Stimulated activated CD4-positive, alpha-beta T cell treated with anti-CD3 and anti-CD28 coated beads, Interleukin-12 subunit alpha, Interleukin-12 subunit beta, amount 100 ng/mL, for 24 hours (primary cell): ENCODE measurements at regions not wholly inside any gene's neighbourhood (a gene's known extent, or its start where the extent isn't known, plus 50 kb on each side); places are given as distances from the start of the nearest gene placed in this dataset.

ENCODE experiments used
- DNase-seq, 2 experiments: peaks; one replicate each; pipeline ENCODE4 v3.0.0-alpha.2; 2020; ENCODE audit warnings: low read depth in 2 of 2

DNA sequence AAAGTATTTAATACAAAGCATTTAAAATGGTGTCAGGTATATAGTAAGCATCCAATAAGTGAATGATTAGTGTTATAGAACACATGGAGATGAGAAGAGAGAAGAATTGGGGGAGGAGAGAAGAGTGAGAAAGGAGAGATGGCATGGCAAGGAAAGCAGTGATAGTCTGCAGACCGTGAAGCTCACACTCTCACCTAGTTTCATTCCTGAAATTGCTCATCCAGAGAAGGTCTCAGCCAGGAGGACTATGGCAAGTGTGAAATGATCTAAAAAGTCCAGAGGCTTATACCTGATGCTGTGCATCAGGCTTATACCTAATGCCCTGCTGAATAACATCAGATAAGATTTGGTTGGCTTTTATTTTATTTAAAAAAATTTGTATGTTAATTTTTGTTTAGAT is 351.6 kb upstream of the KLF12 start:
- DNase-seq = no peak

DNA sequence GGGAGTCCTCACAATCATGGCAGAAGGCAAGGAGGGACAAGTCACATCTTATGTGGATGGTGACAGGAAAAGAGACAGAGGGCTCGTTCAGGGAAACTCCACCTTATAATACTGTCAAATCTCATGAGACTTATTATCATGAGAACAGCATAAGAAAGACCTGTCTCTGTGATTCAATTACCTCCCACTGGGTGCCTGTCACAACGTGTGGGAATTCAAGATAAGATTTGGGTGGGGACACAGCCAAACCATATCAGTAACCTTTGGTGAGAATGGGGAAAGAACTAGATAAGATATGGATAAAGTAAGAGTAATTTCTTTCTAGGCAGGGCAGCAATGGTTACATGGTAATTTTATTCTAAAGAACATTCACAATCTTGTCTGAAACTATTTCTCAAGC is 344.9 kb upstream of the KLF12 start:
- DNase-seq = no peak

DNA sequence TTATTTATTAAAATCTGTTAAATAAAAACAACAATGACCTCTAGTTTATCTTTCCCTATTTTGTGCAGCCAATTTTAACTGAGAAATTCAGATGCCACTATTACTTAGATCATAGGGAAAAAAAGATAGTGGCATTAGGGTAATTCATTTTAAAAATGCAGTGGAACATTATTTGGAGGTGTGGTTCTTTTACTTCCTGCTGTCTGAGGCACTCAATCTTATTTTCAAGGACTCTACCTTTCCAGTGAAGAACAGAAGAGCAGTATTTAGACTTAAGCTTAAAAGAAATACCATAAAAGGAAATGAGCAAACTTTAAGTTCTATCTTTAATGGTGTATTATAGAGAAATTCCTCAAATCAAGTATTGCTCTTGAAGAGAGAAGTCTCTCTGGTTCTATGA is 342.6 kb upstream of the KLF12 start:
- DNase-seq = no peak

DNA sequence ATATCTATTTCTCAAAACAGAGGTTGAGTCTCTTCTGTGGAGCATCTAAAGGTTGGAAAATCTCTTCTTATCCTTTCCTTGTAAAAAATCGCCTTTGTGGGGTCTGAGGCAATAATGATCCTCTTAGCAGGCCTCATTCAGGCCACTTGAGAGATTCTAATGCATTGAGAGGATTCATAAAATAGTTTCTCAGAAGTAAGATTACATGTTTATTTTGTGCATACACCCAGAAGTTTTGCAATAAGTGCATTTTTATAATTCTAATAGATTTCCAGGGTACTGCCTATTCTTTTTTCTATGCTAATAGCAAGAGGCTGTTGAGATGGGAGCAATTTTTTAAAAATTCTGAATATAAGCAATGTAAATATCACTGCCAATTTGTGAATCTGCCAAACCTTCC is 342.2 kb upstream of the KLF12 start:
- DNase-seq = no peak

DNA sequence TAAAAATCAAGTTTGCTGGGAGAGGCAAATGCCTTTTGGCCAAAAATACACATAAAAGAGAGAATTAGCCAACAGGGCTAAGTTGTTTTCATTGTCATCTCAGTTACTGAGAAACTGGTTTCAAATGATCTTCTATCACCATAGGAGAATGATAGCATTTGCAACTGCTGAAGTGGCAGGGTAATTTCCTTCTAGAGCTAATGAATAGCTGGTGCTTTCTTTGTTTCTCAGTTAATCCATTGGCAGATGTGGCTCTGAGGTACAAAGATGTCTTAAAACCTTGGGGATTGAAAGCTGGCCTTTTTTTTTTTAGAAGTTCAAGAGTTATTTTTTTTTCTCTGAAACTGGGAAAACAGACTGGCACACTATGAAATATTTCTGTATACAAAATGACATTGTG is 332.7 kb upstream of the KLF12 start:
- no peak for DNase-seq

DNA sequence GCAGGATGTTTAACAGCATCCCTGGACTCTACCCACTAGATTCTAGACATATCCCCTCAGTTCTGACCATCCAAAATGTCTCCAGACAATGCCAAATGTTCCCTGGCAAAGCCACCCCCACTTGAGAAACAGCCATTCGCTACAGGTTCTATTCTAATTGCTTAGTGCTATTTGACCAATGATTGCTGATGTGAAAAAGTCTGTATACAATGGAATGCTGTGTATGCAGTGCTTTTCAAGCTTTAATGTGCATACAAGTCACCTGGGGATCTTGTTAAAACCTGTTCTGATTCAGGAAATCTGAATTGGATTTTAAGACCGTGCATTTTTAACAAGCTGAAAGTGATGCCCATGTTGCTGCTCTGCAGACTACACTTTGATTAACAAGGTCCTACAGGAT is 331.8 kb upstream of the KLF12 start:
- DNase-seq = no peak

DNA sequence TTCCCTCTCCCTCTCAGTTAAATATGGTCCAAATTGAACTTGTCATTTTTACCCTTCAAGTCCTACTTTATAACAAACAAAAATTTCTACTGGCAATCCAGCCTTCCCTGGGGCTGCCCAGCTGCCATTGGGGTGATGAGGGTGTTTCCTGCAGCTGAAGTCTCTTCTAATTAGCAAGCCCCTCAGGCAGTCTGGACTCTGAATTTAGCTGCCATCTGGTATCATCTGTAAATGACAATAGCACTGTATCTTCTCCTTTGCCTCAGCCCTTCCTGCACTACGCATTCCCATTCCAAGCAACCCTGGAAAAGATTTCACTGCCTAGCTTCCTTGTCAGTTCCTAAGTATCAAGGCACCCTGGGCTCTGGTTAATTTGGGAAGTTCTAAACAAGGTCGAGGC is 331.1 kb upstream of the KLF12 start:
- DNase-seq = no peak

DNA sequence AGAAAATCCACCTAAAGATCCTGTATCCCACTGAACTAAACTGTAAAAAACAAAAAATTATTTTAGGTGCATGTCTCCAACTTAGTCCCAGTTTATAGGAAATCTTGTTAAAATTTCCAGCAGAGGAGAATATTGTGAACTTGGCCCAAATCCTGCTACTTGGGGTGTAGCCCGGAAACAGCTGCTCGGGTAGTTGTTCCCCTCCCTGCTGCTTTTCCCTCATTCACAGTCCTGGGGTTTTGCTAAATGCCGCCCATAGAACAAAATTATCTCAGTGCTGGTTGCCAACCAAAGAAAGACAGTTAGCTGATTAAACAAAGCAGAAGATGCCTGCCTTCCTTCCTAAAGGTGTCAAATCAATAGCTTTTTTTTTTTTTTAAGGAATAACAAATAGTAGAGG is 330.5 kb upstream of the KLF12 start:
- no peak for DNase-seq

DNA sequence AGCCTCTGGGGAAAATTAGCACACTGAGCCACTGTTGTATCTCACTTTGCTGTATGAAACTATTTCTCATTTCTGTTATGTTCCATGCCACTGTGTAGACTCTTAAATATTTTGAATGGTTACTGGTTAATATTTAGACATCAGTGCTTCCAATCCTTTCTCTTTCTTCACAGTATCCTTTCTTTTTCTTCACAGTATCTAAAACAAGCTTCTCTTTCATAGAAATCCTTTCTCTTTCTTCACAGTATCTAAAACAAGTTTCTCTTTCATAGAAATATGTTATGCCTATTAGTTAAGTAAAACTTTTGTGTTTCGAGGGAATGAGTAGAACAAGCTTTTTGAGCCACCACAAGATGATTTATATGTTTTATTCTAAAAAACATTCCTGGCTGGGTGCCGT is 326.8 kb upstream of the KLF12 start:
- no peak for DNase-seq

DNA sequence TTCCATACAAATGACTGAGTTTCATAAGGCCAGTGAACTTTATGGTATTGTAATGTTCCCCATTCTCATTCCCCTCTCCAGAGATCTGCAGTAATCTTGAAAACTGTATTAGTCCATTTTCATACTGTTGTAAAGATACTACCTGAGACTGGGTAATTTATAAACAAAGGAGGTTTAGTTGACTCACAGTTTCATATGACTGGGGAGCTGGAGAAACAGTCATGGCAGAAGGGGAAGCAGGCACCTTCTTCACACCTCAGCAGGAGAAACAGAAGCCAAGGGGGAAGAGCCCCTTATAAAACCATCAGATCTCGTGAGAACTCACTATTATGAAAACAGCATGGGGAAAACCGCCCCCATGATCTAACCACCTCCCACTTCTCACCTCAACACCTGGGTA is 318.7 kb upstream of the KLF12 start:
- DNase-seq = no peak

DNA sequence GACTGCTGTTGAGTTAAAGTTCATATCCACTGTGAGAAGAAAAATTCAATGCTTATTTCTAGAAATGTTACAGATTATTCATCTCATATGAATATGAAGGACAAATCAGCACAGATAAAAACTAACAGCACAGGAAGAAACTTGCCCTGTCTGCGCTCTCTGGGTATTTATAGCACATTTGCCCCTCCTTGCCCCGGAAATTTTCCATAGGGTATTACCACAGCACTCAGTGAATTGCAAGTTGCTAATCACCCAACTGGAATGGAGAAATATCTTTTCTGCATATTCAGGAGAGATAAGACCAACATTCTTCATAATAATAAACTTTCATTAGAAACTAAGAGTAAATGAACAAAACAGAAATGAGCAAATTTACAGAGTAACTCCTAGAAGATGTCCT is 318.0 kb upstream of the KLF12 start:
- no peak for DNase-seq

DNA sequence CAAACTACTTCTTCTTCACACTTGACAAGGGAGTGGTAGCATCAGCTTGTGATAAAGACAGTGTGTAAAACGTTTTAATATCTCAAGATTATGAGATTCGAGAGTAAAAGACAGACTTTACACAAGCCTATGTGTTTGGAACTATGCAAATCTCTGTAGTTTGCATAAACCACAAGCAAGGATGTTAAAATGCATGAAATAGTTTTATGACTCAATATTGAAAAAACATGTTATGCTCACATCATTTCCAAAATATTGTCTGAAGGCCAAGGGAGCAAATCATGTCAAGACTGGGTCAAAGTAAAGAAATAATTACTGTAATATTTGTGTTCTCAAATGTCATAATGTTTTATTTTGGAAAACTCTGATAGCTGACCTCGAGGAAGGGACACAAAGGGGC is 316.8 kb upstream of the KLF12 start:
- no peak for DNase-seq

DNA sequence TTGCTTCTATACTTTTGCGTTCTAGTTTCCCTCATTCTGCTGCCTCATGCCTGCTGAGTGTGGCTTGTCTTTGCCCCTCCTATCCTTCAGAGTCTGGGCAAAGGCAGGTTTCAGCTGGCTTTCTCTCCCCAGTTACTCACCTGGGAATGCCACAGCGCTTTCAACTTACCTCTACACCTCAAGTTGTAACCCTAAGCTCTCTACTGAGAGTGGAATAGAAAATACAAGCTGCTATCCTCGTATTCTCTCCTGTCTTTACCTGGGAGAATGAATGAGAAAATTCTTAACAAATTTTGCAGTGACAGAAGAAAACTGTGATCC is 316.3 kb upstream of the KLF12 start:
- no peak for DNase-seq

DNA sequence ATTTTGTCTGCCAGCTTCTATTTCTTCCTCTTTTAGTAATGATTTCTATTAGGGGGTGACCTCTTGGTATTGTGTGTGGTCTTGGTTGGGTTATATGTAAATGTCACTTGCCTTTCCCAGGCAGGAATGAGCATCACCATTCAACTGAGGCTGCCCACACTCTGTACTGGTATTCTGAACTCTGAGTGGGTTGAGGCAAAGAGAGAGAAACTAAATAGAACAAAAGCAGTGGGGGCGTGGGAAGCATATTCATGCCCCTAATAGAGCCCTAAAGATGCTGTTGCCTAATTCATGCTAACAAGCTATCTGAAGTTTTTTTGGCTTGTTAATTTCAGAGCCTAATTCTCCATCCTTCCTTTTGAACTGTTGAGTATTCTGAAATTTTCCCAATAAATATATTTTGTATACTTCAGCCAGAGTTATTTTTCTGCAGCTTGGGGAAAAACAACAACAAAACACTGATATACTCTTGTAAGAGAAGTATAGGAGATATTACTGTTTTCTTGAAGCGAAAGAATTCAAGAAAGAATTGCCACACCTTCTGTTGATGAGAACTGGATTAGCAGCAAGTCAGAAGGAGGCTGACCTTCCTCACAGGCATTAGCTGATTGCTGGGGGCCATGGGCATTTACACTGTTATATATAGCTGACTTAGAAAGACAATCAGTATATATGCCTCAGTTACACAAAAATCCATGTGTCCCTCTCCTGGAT is 315.8 kb upstream of the KLF12 start:
- DNase-seq = no peak

DNA sequence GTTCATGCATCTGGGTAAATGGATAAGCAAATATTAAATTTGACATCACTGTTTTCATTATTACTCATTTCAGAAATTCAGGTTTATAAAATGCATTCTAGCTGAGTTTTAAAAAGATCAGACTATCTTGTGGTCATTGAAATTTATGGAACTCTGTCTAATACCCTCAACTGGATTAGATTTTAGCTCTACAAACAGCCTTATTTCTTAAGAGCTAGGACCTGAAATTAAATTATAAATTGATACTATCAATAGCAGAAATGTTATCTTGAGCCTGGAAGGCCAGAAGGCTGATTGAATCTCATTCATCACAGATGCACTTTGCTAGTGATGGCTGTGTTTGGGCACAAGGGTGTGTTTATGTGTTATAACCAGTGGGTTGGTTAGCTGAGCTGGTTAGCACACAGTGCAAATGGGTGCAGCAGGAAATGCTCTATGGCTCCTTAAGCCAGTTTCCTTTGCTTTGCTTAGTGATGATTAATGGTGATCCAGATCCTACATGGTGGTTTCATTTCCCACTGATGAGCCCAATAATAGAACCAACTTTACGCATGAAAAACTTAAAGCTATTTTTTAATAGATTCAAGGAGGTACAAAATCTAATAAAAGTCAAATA is 310.8 kb upstream of the KLF12 start:
- no peak for DNase-seq

DNA sequence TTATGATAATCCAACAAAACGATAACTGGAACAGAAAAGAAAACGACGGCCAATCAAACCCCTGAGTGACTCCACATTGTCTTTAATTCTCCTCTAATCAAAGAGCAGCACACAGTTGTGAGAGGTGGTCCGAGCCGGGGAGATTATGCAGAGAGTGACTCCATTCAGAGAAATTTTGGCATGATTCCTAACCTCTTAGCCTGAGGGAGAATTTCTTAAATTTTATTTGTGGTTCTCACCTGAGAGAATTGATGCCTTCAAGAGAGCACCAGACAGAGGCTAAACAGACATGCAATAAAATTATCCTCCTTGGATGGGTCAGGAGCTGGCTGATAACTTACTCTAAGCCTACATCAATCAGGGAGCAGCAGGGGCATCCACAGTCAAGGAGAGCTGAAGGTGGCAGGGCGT is 310.0 kb upstream of the KLF12 start:
- DNase-seq = no peak

DNA sequence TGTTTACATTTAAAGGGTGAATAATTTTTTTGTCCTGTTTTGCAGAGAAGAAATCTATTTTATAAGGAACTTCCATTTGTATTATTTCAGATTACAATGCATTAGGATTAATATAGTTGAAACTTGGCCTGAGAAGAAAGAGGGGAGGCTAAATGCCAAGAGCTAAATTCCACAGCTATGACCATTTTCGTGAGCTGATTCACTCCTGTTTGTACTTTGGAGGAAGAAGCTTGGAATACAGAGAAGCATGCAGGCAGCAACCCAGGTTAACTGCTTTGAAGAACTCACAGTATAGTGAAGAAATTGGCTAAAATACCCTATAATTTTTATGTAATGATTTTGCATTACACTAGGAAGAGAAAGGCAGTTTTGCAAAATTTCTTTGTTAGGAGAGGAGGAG is 309.4 kb upstream of the KLF12 start:
- DNase-seq = no peak

DNA sequence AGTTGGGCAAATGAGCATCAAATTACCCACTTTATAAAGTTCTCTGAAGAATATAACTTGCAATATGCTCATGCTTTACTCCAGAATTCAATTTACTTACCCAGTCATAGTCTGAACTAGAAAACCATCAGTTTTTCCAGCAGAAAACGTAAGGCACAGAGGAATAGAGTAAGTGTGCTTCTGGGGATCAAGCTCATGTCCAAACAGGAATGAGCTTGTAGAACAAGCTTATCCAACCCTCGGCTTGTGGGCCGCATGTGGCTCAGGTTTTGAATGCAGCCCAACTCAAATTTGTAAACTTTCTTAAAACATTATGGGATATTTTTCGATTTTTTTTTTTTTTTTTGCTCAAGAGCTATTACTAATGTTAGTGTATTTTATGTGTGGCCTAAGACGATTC is 308.5 kb upstream of the KLF12 start:
- DNase-seq = no peak

DNA sequence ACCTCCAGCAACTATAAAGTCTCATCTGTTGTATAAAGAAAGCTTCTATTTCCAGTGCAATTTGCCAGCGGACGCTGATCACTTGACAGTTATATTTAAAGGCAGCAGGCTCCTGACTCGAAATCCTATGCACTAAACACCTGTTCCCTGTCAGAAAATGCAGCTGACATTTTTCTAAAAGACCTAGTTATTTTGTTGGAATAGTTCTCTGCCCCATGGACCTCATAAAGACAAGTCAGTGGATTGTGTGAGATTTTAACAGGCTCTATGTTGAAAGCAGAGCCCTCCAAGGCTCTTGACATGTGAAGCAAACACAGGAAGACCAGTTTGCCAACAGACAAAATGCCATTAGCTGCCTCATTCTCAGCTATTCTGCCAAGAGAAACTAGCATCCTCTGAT is 304.7 kb upstream of the KLF12 start:
- DNase-seq = no peak

DNA sequence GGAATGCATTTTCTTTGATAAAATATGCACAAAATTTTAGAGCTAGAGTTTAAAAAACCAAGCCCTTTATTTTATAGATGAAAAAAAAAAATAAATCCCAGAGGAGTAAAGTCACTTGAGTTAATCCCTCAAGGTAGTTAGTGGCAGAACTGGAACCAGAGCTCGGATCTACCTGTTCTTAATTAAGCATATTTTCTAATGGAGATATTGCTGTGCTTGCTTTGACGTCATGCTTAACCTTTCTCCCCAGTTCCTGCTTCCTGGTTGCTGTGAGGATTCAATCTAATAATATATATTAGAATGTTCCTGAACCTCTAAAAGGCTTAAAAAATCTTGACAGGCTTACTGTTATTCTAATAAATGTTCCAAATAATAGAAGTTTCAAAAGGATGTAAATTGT is 300.6 kb upstream of the KLF12 start:
- DNase-seq = no peak

DNA sequence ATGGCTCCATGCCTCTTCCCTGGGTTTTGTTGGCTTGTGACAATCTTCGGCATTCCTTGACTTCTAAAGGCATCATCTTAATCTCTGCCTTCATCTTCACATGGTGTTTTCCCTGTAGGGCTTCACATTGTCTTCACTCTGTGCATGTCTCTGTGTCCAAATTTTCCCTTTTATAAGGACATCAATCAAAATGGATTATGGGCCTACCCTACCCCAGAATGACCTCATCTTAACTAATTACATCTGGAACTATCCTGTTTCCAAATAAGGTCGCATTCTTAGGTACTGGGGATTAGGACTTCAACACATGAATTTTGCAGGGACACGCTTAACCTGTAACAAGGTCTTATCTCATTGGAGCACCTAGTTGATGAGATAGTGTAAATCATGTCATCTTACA is 290.3 kb upstream of the KLF12 start:
- no peak for DNase-seq

DNA sequence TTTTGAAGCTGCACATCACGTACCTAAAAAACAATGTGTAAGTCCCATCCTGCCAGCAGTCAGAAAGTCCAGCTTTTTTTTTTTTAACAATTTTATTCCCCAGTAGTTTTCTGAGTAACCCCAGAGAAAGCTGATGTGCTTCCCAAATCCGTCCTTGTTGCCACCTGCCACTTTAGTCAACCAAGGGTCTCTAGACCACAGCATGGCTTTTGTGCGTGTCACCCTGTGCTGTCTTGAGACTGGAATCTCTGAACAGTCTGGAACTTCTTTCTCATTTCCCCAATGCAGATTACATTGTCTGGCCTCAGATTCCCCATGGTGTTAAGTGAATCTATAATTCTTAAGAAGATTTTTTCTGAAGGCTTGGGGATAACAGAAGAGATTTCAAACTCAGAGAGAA is 289.2 kb upstream of the KLF12 start:
- no peak for DNase-seq

DNA sequence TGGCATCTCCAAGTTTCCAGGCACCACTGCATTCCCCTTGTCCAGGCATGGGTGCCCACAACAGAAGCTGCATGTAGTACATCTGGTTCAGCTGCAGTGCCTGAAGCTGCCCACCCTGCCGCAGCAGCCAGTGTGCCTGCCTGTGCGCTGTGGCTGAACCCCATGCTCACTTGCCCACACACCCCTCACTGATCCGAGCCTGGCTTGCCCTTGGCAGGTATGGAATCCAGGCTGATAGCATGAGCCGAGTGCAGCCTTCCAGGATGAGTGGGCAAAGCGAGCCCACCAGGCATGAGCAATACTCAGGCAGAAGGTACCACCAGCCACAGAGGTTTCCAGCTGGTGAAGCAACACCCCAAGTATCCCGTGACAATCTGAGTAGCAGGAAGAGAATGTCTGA is 280.3 kb upstream of the KLF12 start:
- DNase-seq = no peak

DNA sequence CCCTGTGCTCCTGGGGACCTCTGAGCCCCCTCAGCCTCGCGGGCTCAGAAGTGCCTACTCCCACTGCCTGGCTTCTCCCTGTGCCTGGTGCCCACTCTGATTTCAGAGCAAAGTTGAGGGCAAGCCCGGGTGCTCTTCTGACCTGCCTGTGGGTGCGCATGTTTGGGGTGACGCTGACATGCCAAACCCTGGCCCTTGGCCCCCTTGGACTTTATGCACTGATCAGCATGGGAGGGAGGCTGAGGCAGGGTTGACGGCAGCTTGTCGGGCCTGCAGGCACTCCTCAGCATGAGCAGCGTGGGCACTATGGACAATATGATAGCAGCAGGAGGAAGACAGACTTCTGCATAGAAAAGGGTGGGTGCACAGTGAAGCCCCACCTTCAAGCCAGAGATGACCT is 279.3 kb upstream of the KLF12 start:
- no peak for DNase-seq
